Neuronal stem cell (in vitro differentiated cells): ENCODE measurements at regions not wholly inside any gene's neighbourhood (a gene's known extent, or its start where the extent isn't known, plus 50 kb on each side); places are given as distances from the start of the nearest gene placed in this dataset.

Source experiments
- DNase-seq: peaks from one replicate; pipeline ENCODE4 v3.0.0-alpha.2; 2013; ENCODE audit warnings: low spot score
- H2AFZ ChIP-seq: one replicate; pipeline ENCODE4 v1.6.1; 2013; ENCODE audit warnings: mild to moderate bottlenecking, low read length, inconsistent platforms
- H2AK5ac ChIP-seq: 2 replicates; pipeline ENCODE4 v1.6.1; 2013; ENCODE audit warnings: low read depth, mild to moderate bottlenecking, inconsistent platforms, low read length, moderate library complexity, mixed read lengths
- H2BK120ac ChIP-seq: 2 replicates; pipeline ENCODE4 v1.6.1; 2013; ENCODE audit warnings: low read depth, mild to moderate bottlenecking, inconsistent platforms, low read length, moderate library complexity, mixed read lengths
- H2BK12ac ChIP-seq: one replicate; pipeline ENCODE4 v1.6.1; 2013; ENCODE audit warnings: low read length, inconsistent platforms
- H2BK15ac ChIP-seq: 2 replicates; pipeline ENCODE4 v1.6.1; 2013; ENCODE audit warnings: mild to moderate bottlenecking, low read length, inconsistent platforms, mixed read lengths
- H2BK5ac ChIP-seq: one replicate; pipeline ENCODE4 v1.6.1; 2013; ENCODE audit warnings: inconsistent platforms, mild to moderate bottlenecking, low read length, moderate library complexity
- H3K14ac ChIP-seq: one replicate; pipeline ENCODE4 v1.6.1; 2013; ENCODE audit warnings: low read length, inconsistent platforms
- H3K18ac ChIP-seq: 2 replicates; pipeline ENCODE4 v1.6.1; 2013; ENCODE audit warnings: low read length, inconsistent platforms
- H3K23ac ChIP-seq: 2 replicates; pipeline ENCODE4 v1.6.1; 2013; ENCODE audit warnings: low read depth, mild to moderate bottlenecking, mixed read lengths, low read length, inconsistent platforms; ENCODE audit not compliant: poor library complexity
- H3K27ac ChIP-seq: replicated peaks from 3 replicates; pipeline ENCODE4 v1.5.1; 2013; ENCODE audit warnings: low read length, inconsistent platforms
- H3K27me3 ChIP-seq, 3 experiments: 2 replicates each; pipeline ENCODE4 v1.6.1; 2013; ENCODE audit warnings: low read length in 3 of 3, mild to moderate bottlenecking in 2 of 3, inconsistent platforms in 1 of 3, low read depth in 1 of 3, mixed read lengths in 1 of 3, moderate library complexity in 1 of 3; ENCODE audit not compliant: control insufficient read depth in 3 of 3, insufficient read depth in 3 of 3
- H3K36me3 ChIP-seq, 2 donors: replicated peaks in 1 of 2; 2 replicates each; pipeline ENCODE4 v1.6.1; 2013; ENCODE audit warnings: low read length in 2 of 2; ENCODE audit not compliant: control insufficient read depth in 2 of 2, insufficient read depth in 2 of 2
- H3K4ac ChIP-seq: 2 replicates; pipeline ENCODE4 v1.6.1; 2013; ENCODE audit warnings: inconsistent platforms, mild to moderate bottlenecking, low read length, moderate library complexity
- H3K4me1 ChIP-seq, 2 donors: 1 replicate in 1 of 2; 2 replicates in 1 of 2; pipeline ENCODE4 v1.6.1; 2013; ENCODE audit warnings: low read length in 2 of 2, low read depth in 1 of 2; ENCODE audit not compliant: control insufficient read depth in 2 of 2, insufficient read depth in 1 of 2
- H3K4me2 ChIP-seq: one replicate; pipeline ENCODE4 v1.6.1; 2013; ENCODE audit warnings: mild to moderate bottlenecking, low read length, inconsistent platforms; ENCODE audit not compliant: insufficient read depth, poor library complexity, severe bottlenecking
- H3K4me3 ChIP-seq, 2 donors: 2 replicates each; pipeline ENCODE4 v1.5.1; 2013; ENCODE audit warnings: low read length in 2 of 2, mild to moderate bottlenecking in 2 of 2, inconsistent platforms in 1 of 2, moderate library complexity in 1 of 2
- H3K79me1 ChIP-seq: one replicate; pipeline ENCODE4 v1.6.1; 2013; ENCODE audit warnings: low read depth, mild to moderate bottlenecking, inconsistent platforms, low read length, moderate library complexity
- H3K9ac ChIP-seq: one replicate; pipeline ENCODE4 v1.6.1; 2013; ENCODE audit warnings: mild to moderate bottlenecking, low read depth, low read length, inconsistent platforms; ENCODE audit not compliant: poor library complexity
- H3K9me3 ChIP-seq, 2 donors: replicated peaks in 1 of 2; 2 replicates each; pipeline versions ENCODE3 to v1.6.1; 2013; ENCODE audit warnings: low read length in 2 of 2, mild to moderate bottlenecking in 2 of 2, inconsistent platforms in 1 of 2, low read depth in 1 of 2, mixed read lengths in 1 of 2, moderate library complexity in 1 of 2; ENCODE audit not compliant: control insufficient read depth in 2 of 2, insufficient read depth in 1 of 2
- H4K8ac ChIP-seq: one replicate; pipeline ENCODE4 v1.6.1; 2013; ENCODE audit warnings: low read depth, mild to moderate bottlenecking, inconsistent platforms, low read length, moderate library complexity
- H4K91ac ChIP-seq: one replicate; pipeline ENCODE4 v1.6.1; 2013; ENCODE audit warnings: low read length, low read depth, mild to moderate bottlenecking, inconsistent platforms; ENCODE audit not compliant: poor library complexity
- WGBS, 2 donors: extraction: QIAGEN DNeasy Blood & Tissue Kit; methylation state at CpG; one replicate each; pipeline ENCODE4 v1.1.7; 2013; ENCODE audit warnings: missing lambda C conversion rate in 2 of 2, mixed read lengths in 1 of 2; ENCODE audit not compliant: insufficient read length in 2 of 2, insufficient replicate concordance in 1 of 2; ENCODE audit errors: extremely low coverage in 2 of 2; 5-methylcytosine and 5-hydroxymethylcytosine counted together

- no CpG with 5 or more reads among the region's 1 CpG for WGBS, 2 donors
- H2BK5ac ChIP-seq, result no peak overlapping the region
- no peaks in the 10 kb centered on the region for H3K36me3 ChIP-seq
These were observed 215.2 kb downstream of the PPARGC1A start for GRCh38 chr4:23674694-23675093.

GRCh38 chr4:23667659-23668058, 222.2 kb downstream of the PPARGC1A start:
- no peak overlapping the region for H3K18ac ChIP-seq
- no peaks in the 10 kb centered on the region for H3K79me1 ChIP-seq
- H3K36me3 ChIP-seq, result no peaks in the 10 kb centered on the region
- no CpG with 5 or more reads among the region's 3 CpGs for WGBS, 2 donors
- H2BK120ac ChIP-seq, result no peak overlapping the region
- H3K14ac ChIP-seq, result no peak overlapping the region
- no peak overlapping the region for H2AFZ ChIP-seq
- H3K4me2 ChIP-seq, result no peak overlapping the region
- H3K4me1 ChIP-seq, result no peaks in the 10 kb centered on the region
- no peak overlapping the region for H3K9ac ChIP-seq
- no peaks in the 10 kb centered on the region for H3K27me3 ChIP-seq
- no peak for DNase-seq
- no peak overlapping the region for H3K4me3 ChIP-seq
- no peak overlapping the region for H2BK12ac ChIP-seq
- no peak overlapping the region for H4K8ac ChIP-seq
- no peak overlapping the region for H3K27ac ChIP-seq
- H4K91ac ChIP-seq, result no peak overlapping the region
- no peak overlapping the region for H2AK5ac ChIP-seq
- no peak overlapping the region for H3K4ac ChIP-seq
- H2BK5ac ChIP-seq, result no peak overlapping the region
- H3K9me3 ChIP-seq, result no peaks in the 10 kb centered on the region
- H3K23ac ChIP-seq, result no peak overlapping the region
- H2BK15ac ChIP-seq, result no peak overlapping the region

More at GRCh38 chr4:23674694-23675093, 215.2 kb downstream of the PPARGC1A start:
- Histone ChIP-seq H2AFZ (no peak overlapping the region), H3K23ac (no peak overlapping the region), H3K9me3 (peaks cover 0 to 3% of the 10 kb centered on the region in 2 donors), H4K8ac (no peak overlapping the region), H3K18ac (no peak overlapping the region), H2BK12ac (no peak overlapping the region), H3K4me3 (no peak overlapping the region), H3K4me1 (no peaks in the 10 kb centered on the region), H2BK120ac (no peak overlapping the region), H4K91ac (no peak overlapping the region), H3K14ac (no peak overlapping the region), H3K4ac (no peak overlapping the region), H3K79me1 (no peaks in the 10 kb centered on the region), H3K27me3 (no peaks in the 10 kb centered on the region), H2BK15ac (no peak overlapping the region), H3K27ac (no peak overlapping the region), H3K9ac (no peak overlapping the region), H3K4me2 (no peak overlapping the region), H2AK5ac (no peak overlapping the region)
- no peak for DNase-seq

GRCh38 chr4:23660865-23661264, 229.0 kb downstream of the PPARGC1A start:
- Histone ChIP-seq H2BK120ac (no peak overlapping the region), H3K4me1 (no peaks in the 10 kb centered on the region), H3K79me1 (no peaks in the 10 kb centered on the region), H2AFZ (no peak overlapping the region), H3K4ac (no peak overlapping the region), H3K9ac (no peak overlapping the region), H3K27me3 (no peaks in the 10 kb centered on the region), H4K8ac (no peak overlapping the region), H2BK5ac (no peak overlapping the region), H3K27ac (no peak overlapping the region), H2BK12ac (no peak overlapping the region), H3K9me3 (no peaks in the 10 kb centered on the region), H3K18ac (no peak overlapping the region), H2BK15ac (no peak overlapping the region), H3K4me3 (no peak overlapping the region), H4K91ac (no peak overlapping the region), H3K4me2 (no peak overlapping the region), H2AK5ac (no peak overlapping the region), H3K14ac (no peak overlapping the region), H3K36me3 (no peaks in the 10 kb centered on the region), H3K23ac (no peak overlapping the region)
- DNase-seq, result no peak
- no CpG with 5 or more reads among the region's 2 CpGs for WGBS, 2 donors

GRCh38 chr4:23654791-23655190, 235.1 kb downstream of the PPARGC1A start:
- H3K4me3 ChIP-seq, result no peak overlapping the region
- no peak overlapping the region for H3K23ac ChIP-seq
- H3K4me2 ChIP-seq, result no peak overlapping the region
- no peaks in the 10 kb centered on the region for H3K27me3 ChIP-seq
- no peak overlapping the region for H2BK15ac ChIP-seq
- no peaks in the 10 kb centered on the region for H3K9me3 ChIP-seq
- no CpG with 5 or more reads among the region's 1 CpG for WGBS, 2 donors
- H3K4me1 ChIP-seq, result peaks cover 0 to 5% of the 10 kb centered on the region in 2 donors
- H2BK120ac ChIP-seq, result no peak overlapping the region
- H3K4ac ChIP-seq, result no peak overlapping the region
- H3K79me1 ChIP-seq, result no peaks in the 10 kb centered on the region
- H3K14ac ChIP-seq, result no peak overlapping the region
- no peak overlapping the region for H2AK5ac ChIP-seq
- no peak overlapping the region for H2BK12ac ChIP-seq
- H3K27ac ChIP-seq, result no peak overlapping the region
- no peak overlapping the region for H4K8ac ChIP-seq
- no peak overlapping the region for H3K9ac ChIP-seq
- H2AFZ ChIP-seq, result peak overlapping the region; percentile 71
- no peak overlapping the region for H4K91ac ChIP-seq
- H3K36me3 ChIP-seq, result no peaks in the 10 kb centered on the region
- H2BK5ac ChIP-seq, result no peak overlapping the region
- H3K18ac ChIP-seq, result no peak overlapping the region
- no peak for DNase-seq
